Pancreas (tissue), 10 donors: ENCODE measurements at regions not wholly inside any gene's neighbourhood (a gene's known extent, or its start where the extent isn't known, plus 50 kb on each side); places are given as distances from the start of the nearest gene placed in this dataset.

Experiments used
- ATAC-seq, 4 donors: fragments of 200-7000 bp; cut with Tn5 transposase; one replicate each; pipeline versions ENCODE4 v1.8.0 to v1.9.1; 2020; ENCODE audit warnings: mild to moderate bottlenecking in 4 of 4, moderate library complexity in 4 of 4
- DNase-seq, 6 donors: peaks; one replicate each; pipeline ENCODE4 v3.0.0-alpha.2; 2020
- FAIRE-seq: peaks from 2 replicates; lab custom pipeline; 2012; peaks lifted over from hg19 to GRCh38; lab: Jason Lieb, UNC
- H3K27ac ChIP-seq, 4 donors: fragments of 200-600 bp; sonication (generic); 1 replicate in 3 of 4; 2 replicates in 1 of 4; pipeline versions ENCODE4 v1.5.0 to v1.8.0; 2020
- H3K27me3 ChIP-seq, 4 donors: fragments of 200-600 bp; one replicate each; pipeline ENCODE4 v1.8.0; 2021
- H3K36me3 ChIP-seq, 3 donors: fragments of 200-600 bp; sonication (generic) in 1 of 3; one replicate each; pipeline versions ENCODE4 v1.5.0 to v1.8.0; 2020 to 2021
- H3K4me1 ChIP-seq, 3 donors: fragments of 200-600 bp; one replicate each; pipeline ENCODE4 v1.8.0; 2021
- H3K4me3 ChIP-seq, 4 donors: fragments of 200-600 bp; sonication (generic) in 2 of 4; one replicate each; pipeline versions ENCODE4 v1.5.0 to v1.8.0; 2020 to 2021
- H3K9me3 ChIP-seq, 4 donors: fragments of 200-600 bp; one replicate each; pipeline ENCODE4 v1.8.0; 2021
- CTCF ChIP-seq, 4 donors: fragments of 200-600 bp; sonication (generic) in 3 of 4; IDR thresholded peaks; one replicate each; pipeline versions ENCODE4 v1.5.0 to v1.8.0; 2021; ENCODE audit warnings: antibody characterized with exemption in 4 of 4
- WGBS, 2 donors: extraction: QIAGEN DNeasy Blood & Tissue Kit; methylation state at CpG; one replicate each; pipeline ENCODE4 v1.1.7; 2013; 5-methylcytosine and 5-hydroxymethylcytosine counted together
- intact Hi-C, 3 donors: fragments of 100-400 bp; cut with DNase I; formaldehyde crosslinking; loops; one replicate each; pipeline versions ENCODE4 v1.11.1 to v1.14.2; 2022
- donor health status: healthy with polysubstance abuse.
- donor health status: DM: no; HTN: no; CAD: no; lungs with moderate emphysema.
- donor health status: DM: no; HTN: no; CAD: no.
- donor health status: control.
- donor health status: control.
- donor health status: Bipolar disorder and iron deficiency.
- donor health status: DM: yes; HTN: yes; CAD: no.
- donor health status: DM: no; HTN: no; CAD: no.
- donor health status: DM: no; HTN: no; CAD: no.
- donor health status: DM: yes; HTN: yes; CAD: no.

DNA sequence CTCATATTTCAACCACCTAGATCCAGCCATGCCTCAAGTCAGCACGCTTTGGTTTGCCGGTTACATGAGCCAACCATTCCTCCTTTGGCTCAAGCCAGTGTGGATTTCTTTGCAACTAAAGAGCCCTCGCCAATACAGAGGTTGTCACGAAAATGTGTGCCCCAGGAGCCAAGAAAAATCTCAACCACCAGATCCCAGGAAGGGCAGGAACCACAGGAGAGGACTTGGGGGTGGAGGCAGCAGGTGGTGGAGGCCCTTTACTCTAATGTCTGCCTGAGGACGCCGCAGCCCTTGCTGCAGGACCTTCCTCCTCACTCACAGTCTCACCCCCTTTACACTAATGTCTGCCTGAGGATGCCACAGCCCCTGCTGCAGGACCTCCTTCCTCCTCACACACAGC lies 144.8 kb upstream of the PHACTR3 start:
- 76 to 83% methylated on average over 6 of the region's 6 CpGs for WGBS, 2 donors
- Histone ChIP-seq H3K27ac (no peak overlapping the region), H3K4me3 (no peak overlapping the region), H3K4me1 (peaks cover 0 to 5% (median 0%) of the 10 kb centered on the region in 3 donors), H3K27me3 (no peaks in the 10 kb centered on the region), H3K9me3 (no peaks in the 10 kb centered on the region), H3K36me3 (no peaks in the 10 kb centered on the region)
- intact Hi-C loops: loop anchor here in 1 of 3 donors (10.0 kb wide), 1 partner anchor 605 kb away; the partner anchor contains the start of genes GNAS and GNAS-AS1
- DNase-seq (no peak), ATAC-seq (no peak), FAIRE-seq (no peak)
- no peak for TF ChIP-seq CTCF (IDR thresholded peaks at IDR 0.05)

GRCh38 chr20:59460352-59460751 lies 144.0 kb upstream of the PHACTR3 start:
- DNase-seq (no peak), FAIRE-seq (no peak), ATAC-seq (no peak)
- Histone ChIP-seq H3K36me3 (no peaks in the 10 kb centered on the region), H3K27ac (no peak overlapping the region), H3K27me3 (no peaks in the 10 kb centered on the region), H3K9me3 (no peaks in the 10 kb centered on the region), H3K4me3 (no peak overlapping the region), H3K4me1 (peaks cover 0 to 4% (median 0%) of the 10 kb centered on the region in 3 donors)
- 45 to 49% methylated on average over 9 of the region's 9 CpGs for WGBS, 2 donors
- intact Hi-C loops: no loop called here
- no peak for TF ChIP-seq CTCF (IDR thresholded peaks at IDR 0.05)

GRCh38 chr20:59461526-59461925 lies 142.8 kb upstream of the PHACTR3 start:
- DNase-seq: no peak
- no peak for ATAC-seq
- no peak overlapping the region for H3K4me3 ChIP-seq
- WGBS, 2 donors: 50 to 56% methylated on average over 14 of the region's 14 CpGs
- FAIRE-seq: no peak
- H3K27me3 ChIP-seq: no peaks in the 10 kb centered on the region
- intact Hi-C loops: no loop called here
- TF ChIP-seq CTCF (IDR thresholded peaks at IDR 0.05): no peak
- no peaks in the 10 kb centered on the region for H3K4me1 ChIP-seq
- H3K27ac ChIP-seq: no peak overlapping the region
- no peaks in the 10 kb centered on the region for H3K36me3 ChIP-seq
- no peaks in the 10 kb centered on the region for H3K9me3 ChIP-seq

- H3K4me3 ChIP-seq: no peak overlapping the region
- no peak for ATAC-seq
- DNase-seq: no peak
- intact Hi-C loops: no loop called here
- no peaks in the 10 kb centered on the region for H3K4me1 ChIP-seq
- 38 to 58% methylated on average over 10 of the region's 10 CpGs for WGBS, 2 donors
- TF ChIP-seq CTCF (IDR thresholded peaks at IDR 0.05): no peak
- no peaks in the 10 kb centered on the region for H3K27me3 ChIP-seq
- H3K27ac ChIP-seq: no peak overlapping the region
- H3K9me3 ChIP-seq: no peaks in the 10 kb centered on the region
- no peaks in the 10 kb centered on the region for H3K36me3 ChIP-seq
- FAIRE-seq: no peak
Observed at GRCh38 chr20:59462249-59462648, 142.1 kb upstream of the PHACTR3 start.

DNA sequence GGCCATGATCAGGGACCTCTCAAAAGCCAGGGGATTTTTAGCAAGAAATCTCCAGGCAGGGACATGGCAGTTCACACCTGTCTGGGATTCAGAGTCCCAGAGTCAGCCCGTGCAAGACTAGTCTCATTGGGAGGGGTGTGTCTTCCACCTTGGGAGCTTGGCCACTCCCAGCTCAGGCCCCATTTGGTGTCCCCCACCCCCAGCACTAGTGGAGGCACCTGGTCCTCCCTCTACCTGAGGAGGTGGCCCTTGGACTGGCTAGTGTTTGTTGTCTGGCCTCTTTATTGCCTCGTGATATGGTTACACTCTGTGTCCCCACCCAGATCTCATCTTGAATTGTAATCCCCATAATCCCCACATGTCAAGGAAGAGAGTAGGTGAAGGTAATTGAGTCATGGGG lies 140.8 kb upstream of the PHACTR3 start:
- no peaks in the 10 kb centered on the region for H3K9me3 ChIP-seq
- no peak overlapping the region for H3K27ac ChIP-seq
- WGBS, 2 donors: 54 to 58% methylated on average over 2 of the region's 2 CpGs
- DNase-seq: no peak
- H3K4me3 ChIP-seq: no peak overlapping the region
- FAIRE-seq: no peak
- intact Hi-C loops: no loop called here
- H3K36me3 ChIP-seq: no peaks in the 10 kb centered on the region
- no peaks in the 10 kb centered on the region for H3K4me1 ChIP-seq
- no peak for TF ChIP-seq CTCF (IDR thresholded peaks at IDR 0.05)
- ATAC-seq: no peak
- H3K27me3 ChIP-seq: no peaks in the 10 kb centered on the region
